Spinal cord (tissue), 9 donors: ENCODE measurements at regions not wholly inside any gene's neighbourhood (a gene's known extent, or its start where the extent isn't known, plus 50 kb on each side); places are given as distances from the start of the nearest gene placed in this dataset.

ENCODE experiments used
- DNase-seq, 6 donors: peaks; one replicate each; pipeline versions ENCODE4 v3.0.0 to v3.0.0-alpha.2; 2013 to 2015; ENCODE audit warnings: low spot score in 6 of 6, low read depth in 4 of 6
- H3K27ac ChIP-seq: one replicate; pipeline ENCODE4 v1.5.1; 2013; ENCODE audit warnings: low read depth, low read length, control low read depth
- H3K27me3 ChIP-seq: one replicate; pipeline ENCODE4 v1.6.1; 2013; ENCODE audit warnings: low read length; ENCODE audit not compliant: control insufficient read depth, insufficient read depth
- H3K36me3 ChIP-seq: one replicate; pipeline ENCODE4 v1.6.1; 2013; ENCODE audit warnings: low read length; ENCODE audit not compliant: control insufficient read depth, insufficient read depth
- H3K4me1 ChIP-seq: one replicate; pipeline ENCODE4 v1.6.1; 2013; ENCODE audit warnings: low read length; ENCODE audit not compliant: control insufficient read depth, insufficient read depth
- H3K4me3 ChIP-seq: one replicate; pipeline ENCODE4 v1.5.1; 2013; ENCODE audit warnings: low read depth, low read length, control low read depth
- H3K9me3 ChIP-seq: one replicate; pipeline ENCODE4 v1.6.1; 2013; ENCODE audit warnings: low read length; ENCODE audit not compliant: control insufficient read depth, insufficient read depth
- WGBS: methylation state at CpG from one replicate; pipeline ENCODE4 v1.1.5; 2013; ENCODE audit warnings: missing lambda C conversion rate; ENCODE audit not compliant: insufficient coverage; 5-methylcytosine and 5-hydroxymethylcytosine counted together
- donor health status: healthy.

- 63% methylated on average over 1 of the region's 1 CpG for WGBS
- peaks cover 2% of the 10 kb centered on the region for H3K9me3 ChIP-seq
- no peak overlapping the region for H3K27ac ChIP-seq
- H3K36me3 ChIP-seq = no peaks in the 10 kb centered on the region
- DNase-seq = no peak
- H3K4me1 ChIP-seq = no peaks in the 10 kb centered on the region
- H3K4me3 ChIP-seq = no peak overlapping the region
- no peaks in the 10 kb centered on the region for H3K27me3 ChIP-seq
Measured at GRCh38 chr21:36636016-36636415, 62.9 kb upstream of the SIM2 start.

- H3K27me3 ChIP-seq = no peaks in the 10 kb centered on the region
- H3K4me3 ChIP-seq = no peak overlapping the region
- no peaks in the 10 kb centered on the region for H3K36me3 ChIP-seq
- H3K4me1 ChIP-seq = no peaks in the 10 kb centered on the region
- H3K9me3 ChIP-seq = peaks cover 2% of the 10 kb centered on the region
- WGBS = no CpG with 5 or more reads among the region's 2 CpGs
- DNase-seq = no peak
- H3K27ac ChIP-seq = no peak overlapping the region
Measured at GRCh38 chr21:36636439-36636838, 62.5 kb upstream of the SIM2 start.

GRCh38 chr21:36639769-36640168 is 59.1 kb upstream of the SIM2 start:
- WGBS = no CpG with 5 or more reads among the region's 6 CpGs
- Histone ChIP-seq H3K36me3 (no peaks in the 10 kb centered on the region), H3K4me1 (no peaks in the 10 kb centered on the region), H3K4me3 (no peak overlapping the region), H3K27me3 (no peaks in the 10 kb centered on the region), H3K27ac (no peak overlapping the region), H3K9me3 (peaks cover 2% of the 10 kb centered on the region)
- peak in 1 of 6 donors; percentile 35 for DNase-seq

GRCh38 chr21:36640174-36640720 is 58.7 kb upstream of the SIM2 start:
- Histone ChIP-seq H3K27me3 (no peaks in the 10 kb centered on the region), H3K4me3 (no peak overlapping the region), H3K9me3 (peaks cover 2% of the 10 kb centered on the region), H3K27ac (no peak overlapping the region), H3K4me1 (no peaks in the 10 kb centered on the region), H3K36me3 (no peaks in the 10 kb centered on the region)
- 62% methylated on average over 2 of the region's 4 CpGs for WGBS
- no peak for DNase-seq

GRCh38 chr21:36640721-36641244 is 58.1 kb upstream of the SIM2 start:
- H3K4me1 ChIP-seq = no peaks in the 10 kb centered on the region
- H3K4me3 ChIP-seq = no peak overlapping the region
- H3K27ac ChIP-seq = no peak overlapping the region
- WGBS = 77% methylated on average over 8 of the region's 15 CpGs
- no peaks in the 10 kb centered on the region for H3K27me3 ChIP-seq
- DNase-seq = peak in 1 of 6 donors; percentile 4
- no peaks in the 10 kb centered on the region for H3K36me3 ChIP-seq
- peaks cover 2% of the 10 kb centered on the region for H3K9me3 ChIP-seq

- no peaks in the 10 kb centered on the region for H3K36me3 ChIP-seq
- no peaks in the 10 kb centered on the region for H3K9me3 ChIP-seq
- H3K4me3 ChIP-seq = no peak overlapping the region
- DNase-seq = no peak
- no peaks in the 10 kb centered on the region for H3K27me3 ChIP-seq
- H3K27ac ChIP-seq = no peak overlapping the region
- no peaks in the 10 kb centered on the region for H3K4me1 ChIP-seq
- WGBS = 100% methylated on average over 1 of the region's 1 CpG
Measured at GRCh38 chr21:36641346-36641745, 57.6 kb upstream of the SIM2 start.

GRCh38 chr21:36641886-36642285 is 57.0 kb upstream of the SIM2 start:
- Histone ChIP-seq H3K27ac (no peak overlapping the region), H3K27me3 (no peaks in the 10 kb centered on the region), H3K4me3 (no peak overlapping the region), H3K9me3 (no peaks in the 10 kb centered on the region), H3K36me3 (no peaks in the 10 kb centered on the region), H3K4me1 (no peaks in the 10 kb centered on the region)
- WGBS = 95% methylated on average over 8 of the region's 9 CpGs
- DNase-seq = no peak

GRCh38 chr21:36642777-36643176 is 56.1 kb upstream of the SIM2 start:
- no peaks in the 10 kb centered on the region for H3K36me3 ChIP-seq
- H3K4me1 ChIP-seq = no peaks in the 10 kb centered on the region
- H3K27me3 ChIP-seq = no peaks in the 10 kb centered on the region
- no peak for DNase-seq
- no peak overlapping the region for H3K27ac ChIP-seq
- H3K4me3 ChIP-seq = no peak overlapping the region
- WGBS = 92% methylated on average over 4 of the region's 4 CpGs
- no peaks in the 10 kb centered on the region for H3K9me3 ChIP-seq

GRCh38 chr21:36643374-36644250 is 55.3 kb upstream of the SIM2 start:
- no peak overlapping the region for H3K4me3 ChIP-seq
- 85% methylated on average over 7 of the region's 12 CpGs for WGBS
- DNase-seq = no peak

GRCh38 chr21:36646011-36646410 is 52.9 kb upstream of the SIM2 start:
- no peaks in the 10 kb centered on the region for H3K36me3 ChIP-seq

More at GRCh38 chr21:36643374-36644250, 55.3 kb upstream of the SIM2 start:
- Histone ChIP-seq H3K27ac (no peak overlapping the region), H3K4me1 (no peaks in the 10 kb centered on the region), H3K9me3 (no peaks in the 10 kb centered on the region), H3K36me3 (no peaks in the 10 kb centered on the region), H3K27me3 (no peaks in the 10 kb centered on the region)

More at GRCh38 chr21:36646011-36646410, 52.9 kb upstream of the SIM2 start:
- no peaks in the 10 kb centered on the region for H3K9me3 ChIP-seq
- no peak for DNase-seq
- no peak overlapping the region for H3K4me3 ChIP-seq
- H3K27ac ChIP-seq = no peak overlapping the region
- H3K27me3 ChIP-seq = no peaks in the 10 kb centered on the region
- H3K4me1 ChIP-seq = no peaks in the 10 kb centered on the region
- WGBS = 91% methylated on average over 6 of the region's 7 CpGs
